Loucy (cell line): ENCODE measurements at regions not wholly inside any gene's neighbourhood (a gene's known extent, or its start where the extent isn't known, plus 50 kb on each side); places are given as distances from the start of the nearest gene placed in this dataset.

Experiments used
- CTCF ChIP-seq: fragments of 200-600 bp; sonication (generic); conservative IDR thresholded peaks from 2 replicates; pipeline ENCODE4 v1.5.1; 2014; ENCODE audit warnings: mild to moderate bottlenecking, antibody characterized with exemption, low read length
- EZH2phosphoT487 ChIP-seq: fragments of 200-600 bp; IDR thresholded peaks from 2 replicates; pipeline ENCODE4 v1.6.1; 2018; ENCODE audit warnings: antibody characterized with exemption, mild to moderate bottlenecking, moderate library complexity, borderline replicate concordance

- TF ChIP-seq CTCF (no peak), EZH2phosphoT487 (no peak)
These were observed 355.0 kb downstream of the SOCS6 start for GRCh38 chr18:70643812-70644211.
